ENCODE measurements at regions not wholly inside any gene's neighbourhood (a gene's known extent, or its start where the extent isn't known, plus 50 kb on each side); places are given as distances from the start of the nearest gene placed in this dataset.

GRCh38 chr6:84516154-84516553, 248.2 kb downstream of the TBX18 start:
- no peak overlapping the region for H3K4me3 ChIP-seq (ENCODE audit: control insufficient read depth, low read depth, low read length)
- no peak for DNase-seq (ENCODE audit: low read depth)
- TF ChIP-seq, protein P1, sequence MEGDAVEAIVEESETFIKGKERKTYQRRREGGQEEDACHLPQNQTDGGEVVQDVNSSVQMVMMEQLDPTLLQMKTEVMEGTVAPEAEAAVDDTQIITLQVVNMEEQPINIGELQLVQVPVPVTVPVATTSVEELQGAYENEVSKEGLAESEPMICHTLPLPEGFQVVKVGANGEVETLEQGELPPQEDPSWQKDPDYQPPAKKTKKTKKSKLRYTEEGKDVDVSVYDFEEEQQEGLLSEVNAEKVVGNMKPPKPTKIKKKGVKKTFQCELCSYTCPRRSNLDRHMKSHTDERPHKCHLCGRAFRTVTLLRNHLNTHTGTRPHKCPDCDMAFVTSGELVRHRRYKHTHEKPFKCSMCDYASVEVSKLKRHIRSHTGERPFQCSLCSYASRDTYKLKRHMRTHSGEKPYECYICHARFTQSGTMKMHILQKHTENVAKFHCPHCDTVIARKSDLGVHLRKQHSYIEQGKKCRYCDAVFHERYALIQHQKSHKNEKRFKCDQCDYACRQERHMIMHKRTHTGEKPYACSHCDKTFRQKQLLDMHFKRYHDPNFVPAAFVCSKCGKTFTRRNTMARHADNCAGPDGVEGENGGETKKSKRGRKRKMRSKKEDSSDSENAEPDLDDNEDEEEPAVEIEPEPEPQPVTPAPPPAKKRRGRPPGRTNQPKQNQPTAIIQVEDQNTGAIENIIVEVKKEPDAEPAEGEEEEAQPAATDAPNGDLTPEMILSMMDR (conservative IDR thresholded peaks at IDR 0.05; ENCODE audit: control insufficient read depth, insufficient read depth, low read depth, low read length): no peak

- H3K4me3 ChIP-seq (ENCODE audit: control insufficient read depth, low read depth, low read length): no peak overlapping the region
- no peak for DNase-seq (ENCODE audit: low read depth)
- TF ChIP-seq, protein P1 (conservative IDR thresholded peaks at IDR 0.05; ENCODE audit: control insufficient read depth, insufficient read depth, low read depth, low read length): no peak
Measured at GRCh38 chr6:84515067-84515466, 249.3 kb downstream of the TBX18 start.

DNA sequence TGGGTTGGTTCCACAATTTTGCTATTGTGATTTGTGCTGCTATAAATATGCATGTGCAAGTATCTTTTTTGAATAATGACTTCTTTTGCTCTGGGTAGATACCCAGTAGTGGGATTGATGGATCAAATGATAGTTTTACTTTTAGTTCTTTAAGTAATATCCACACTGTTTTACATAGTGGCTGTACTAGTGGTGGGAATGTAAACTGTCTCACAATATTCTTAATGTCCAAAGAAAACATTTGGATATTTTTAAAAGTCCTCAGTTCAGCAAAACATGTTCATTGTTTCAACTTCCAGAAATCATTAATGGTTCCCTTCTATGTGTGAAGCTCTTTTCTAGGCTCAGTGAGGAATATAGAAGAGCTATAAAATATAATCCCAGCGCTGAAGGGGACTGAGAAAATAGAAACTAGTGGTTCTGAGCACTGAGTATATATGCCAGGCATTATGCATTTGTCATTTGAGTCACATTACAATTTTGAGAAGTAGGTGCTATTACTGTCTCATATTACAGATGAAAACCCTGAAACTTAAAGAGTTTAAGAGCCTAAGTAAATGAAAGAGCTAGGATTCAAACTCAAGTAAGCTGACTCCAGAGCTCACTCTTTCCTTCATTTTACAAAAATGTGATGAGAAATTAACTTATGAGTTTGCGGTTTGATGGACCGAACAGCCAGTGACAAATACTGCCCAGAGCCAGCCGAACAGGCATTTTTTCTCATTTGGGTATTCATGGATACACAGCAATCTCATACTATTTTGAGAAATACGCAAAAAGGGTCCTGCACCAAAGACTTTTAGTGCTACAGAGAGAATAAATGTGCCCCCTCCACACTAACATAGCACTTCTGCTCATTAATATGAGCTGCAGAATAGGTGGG, 250.1 kb downstream of the TBX18 start:
- no peak overlapping the region for H3K4me3 ChIP-seq (ENCODE audit: control insufficient read depth, low read depth, low read length)

DNA sequence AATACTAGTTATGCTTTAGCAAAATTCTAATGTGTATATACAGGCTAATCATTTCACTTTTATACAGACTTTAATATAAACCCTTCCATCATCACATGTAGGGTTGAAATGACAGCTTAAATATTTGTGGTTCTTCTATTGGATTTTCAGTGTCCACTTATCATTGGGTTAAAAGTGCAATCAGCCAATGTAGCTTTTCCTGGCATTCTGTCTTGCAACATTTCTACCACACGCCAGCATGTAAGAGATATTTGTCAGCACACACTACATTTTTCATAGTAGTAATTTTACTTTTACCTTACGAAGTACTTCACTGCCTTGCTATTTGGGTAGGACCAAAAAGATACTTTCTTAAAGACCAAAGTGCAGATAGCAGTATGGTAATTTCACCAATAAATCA, 252.0 kb downstream of the TBX18 start:
- DNase-seq (ENCODE audit: low read depth): peak; percentile 34
- no peak overlapping the region for H3K4me3 ChIP-seq (ENCODE audit: control insufficient read depth, low read depth, low read length)

More for the DNA sequence above, 250.1 kb downstream of the TBX18 start:
- DNase-seq (ENCODE audit: low read depth): no peak
- TF ChIP-seq, protein P1 (conservative IDR thresholded peaks at IDR 0.05; ENCODE audit: control insufficient read depth, insufficient read depth, low read depth, low read length): no peak

GRCh38 chr6:84511929-84512328, 252.5 kb downstream of the TBX18 start:
- TF ChIP-seq, protein P1 (conservative IDR thresholded peaks at IDR 0.05; ENCODE audit: control insufficient read depth, insufficient read depth, low read depth, low read length): no peak
- no peak for DNase-seq (ENCODE audit: low read depth)
- H3K4me3 ChIP-seq (ENCODE audit: control insufficient read depth, low read depth, low read length): no peak overlapping the region

More for the DNA sequence above, 252.0 kb downstream of the TBX18 start:
- TF ChIP-seq, protein P1 (conservative IDR thresholded peaks at IDR 0.05; ENCODE audit: control insufficient read depth, insufficient read depth, low read depth, low read length): no peak

DNA sequence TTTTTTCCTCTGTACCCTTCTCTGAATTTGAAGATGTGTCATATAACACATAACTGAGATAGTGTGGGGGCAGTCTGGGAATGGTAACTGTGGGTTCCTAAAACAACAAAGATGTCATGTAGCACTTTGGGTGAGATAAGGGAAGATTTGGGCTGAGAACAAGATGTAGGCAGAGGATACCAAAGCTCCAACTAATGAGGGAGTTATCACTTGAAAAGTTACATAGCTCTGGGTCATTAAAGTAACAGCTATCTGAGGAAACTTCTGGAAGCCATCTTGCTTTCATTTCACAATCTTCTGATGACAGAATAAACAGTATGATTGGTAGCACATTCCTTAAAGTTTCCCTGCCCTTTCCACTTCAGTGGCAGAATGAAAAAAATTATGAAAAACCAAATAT, 255.4 kb downstream of the TBX18 start:
- TF ChIP-seq, protein P1 (conservative IDR thresholded peaks at IDR 0.05; ENCODE audit: control insufficient read depth, insufficient read depth, low read depth, low read length): no peak
- DNase-seq (ENCODE audit: low read depth): peak; percentile 29
- no peak overlapping the region for H3K4me3 ChIP-seq (ENCODE audit: control insufficient read depth, low read depth, low read length)

Data from fibroblast of mammary gland (primary cell).